Peyer's patch (tissue), 4 donors: ENCODE measurements at regions not wholly inside any gene's neighbourhood (a gene's known extent, or its start where the extent isn't known, plus 50 kb on each side); places are given as distances from the start of the nearest gene placed in this dataset.

ENCODE experiments used
- DNase-seq, 3 donors: peaks; one replicate each; pipeline ENCODE4 v3.0.0-alpha.2; 2017 to 2019
- H3K27ac ChIP-seq, 4 donors: fragments of 200-600 bp; sonication (generic); one replicate each; pipeline ENCODE4 v1.5.1; 2016 to 2019
- H3K27me3 ChIP-seq, 2 donors: fragments of 200-600 bp; sonication (generic); one replicate each; pipeline ENCODE4 v1.5.1; 2019
- H3K36me3 ChIP-seq, 3 donors: fragments of 200-600 bp; sonication (generic); one replicate each; pipeline ENCODE4 v1.5.1; 2016 to 2019
- H3K4me1 ChIP-seq, 4 donors: fragments of 200-600 bp; sonication (generic); one replicate each; pipeline ENCODE4 v1.5.1; 2016 to 2019
- H3K4me3 ChIP-seq, 4 donors: fragments of 200-600 bp; sonication (generic); 1 replicate in 3 of 4; 2 replicates in 1 of 4; pipeline ENCODE4 v1.5.1; 2016 to 2019; ENCODE audit warnings: mild to moderate bottlenecking in 1 of 4
- H3K9me3 ChIP-seq, 4 donors: fragments of 200-600 bp; sonication (generic); one replicate each; pipeline ENCODE4 v1.5.1; 2016 to 2019; ENCODE audit warnings: mild to moderate bottlenecking in 1 of 4
- POLR2A ChIP-seq, 2 donors: fragments of 450-650 bp; IDR thresholded peaks; one replicate each; pipeline ENCODE4 v1.5.1; 2017; ENCODE audit warnings: antibody characterized with exemption in 2 of 2, mild to moderate bottlenecking in 2 of 2, moderate library complexity in 2 of 2
- TF ChIP-seq, protein P1 (sequence below), 6 experiments: fragments of 450-650 bp in 4 of 6; fragments of 200-600 bp in 2 of 6; sonication (generic) in 1 of 6; IDR thresholded peaks; one replicate each; pipeline ENCODE4 v1.5.1; 2017 to 2019; ENCODE audit warnings: antibody characterized with exemption in 6 of 6, mild to moderate bottlenecking in 3 of 6, moderate library complexity in 1 of 6

GRCh38 chr2:192448881-192449280 lies 254.1 kb upstream of the TMEFF2 start:
- no peaks in the 10 kb centered on the region for H3K4me1 ChIP-seq
- H3K4me3 ChIP-seq: no peak overlapping the region
- no peaks in the 10 kb centered on the region for H3K27me3 ChIP-seq
- no peak for DNase-seq
- TF ChIP-seq, protein P1, sequence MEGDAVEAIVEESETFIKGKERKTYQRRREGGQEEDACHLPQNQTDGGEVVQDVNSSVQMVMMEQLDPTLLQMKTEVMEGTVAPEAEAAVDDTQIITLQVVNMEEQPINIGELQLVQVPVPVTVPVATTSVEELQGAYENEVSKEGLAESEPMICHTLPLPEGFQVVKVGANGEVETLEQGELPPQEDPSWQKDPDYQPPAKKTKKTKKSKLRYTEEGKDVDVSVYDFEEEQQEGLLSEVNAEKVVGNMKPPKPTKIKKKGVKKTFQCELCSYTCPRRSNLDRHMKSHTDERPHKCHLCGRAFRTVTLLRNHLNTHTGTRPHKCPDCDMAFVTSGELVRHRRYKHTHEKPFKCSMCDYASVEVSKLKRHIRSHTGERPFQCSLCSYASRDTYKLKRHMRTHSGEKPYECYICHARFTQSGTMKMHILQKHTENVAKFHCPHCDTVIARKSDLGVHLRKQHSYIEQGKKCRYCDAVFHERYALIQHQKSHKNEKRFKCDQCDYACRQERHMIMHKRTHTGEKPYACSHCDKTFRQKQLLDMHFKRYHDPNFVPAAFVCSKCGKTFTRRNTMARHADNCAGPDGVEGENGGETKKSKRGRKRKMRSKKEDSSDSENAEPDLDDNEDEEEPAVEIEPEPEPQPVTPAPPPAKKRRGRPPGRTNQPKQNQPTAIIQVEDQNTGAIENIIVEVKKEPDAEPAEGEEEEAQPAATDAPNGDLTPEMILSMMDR (IDR thresholded peaks at IDR 0.05): no peak
- TF ChIP-seq POLR2A (IDR thresholded peaks at IDR 0.05): no peak
- no peaks in the 10 kb centered on the region for H3K36me3 ChIP-seq
- H3K27ac ChIP-seq: no peak overlapping the region
- H3K9me3 ChIP-seq: no peaks in the 10 kb centered on the region

GRCh38 chr2:192444286-192444838 lies 249.6 kb upstream of the TMEFF2 start:
- TF ChIP-seq POLR2A (IDR thresholded peaks at IDR 0.05): no peak
- TF ChIP-seq, protein P1 (IDR thresholded peaks at IDR 0.05): no peak
- Histone ChIP-seq H3K27me3 (no peaks in the 10 kb centered on the region), H3K9me3 (no peaks in the 10 kb centered on the region), H3K4me1 (no peaks in the 10 kb centered on the region), H3K27ac (no peak overlapping the region), H3K4me3 (no peak overlapping the region), H3K36me3 (no peaks in the 10 kb centered on the region)
- no peak for DNase-seq

DNA sequence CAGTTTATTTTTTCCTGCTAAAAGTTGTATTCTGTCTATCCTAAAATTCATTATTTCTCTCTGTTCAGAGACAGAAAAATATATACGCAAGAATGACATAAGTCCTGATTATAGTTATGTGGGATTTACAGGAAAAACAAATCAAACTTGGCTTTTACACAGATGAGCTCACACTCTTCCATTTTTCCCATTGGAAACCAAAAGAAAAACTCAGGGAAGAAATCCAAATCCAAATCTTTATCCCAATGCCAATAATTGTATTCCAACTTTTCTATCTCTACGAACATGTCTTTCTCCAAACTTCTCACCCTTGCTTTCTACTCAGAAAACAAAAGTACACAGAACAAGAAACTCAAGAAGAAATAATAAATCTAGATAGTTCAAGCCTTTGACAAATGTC lies 249.1 kb upstream of the TMEFF2 start:
- TF ChIP-seq, protein P1 (IDR thresholded peaks at IDR 0.05): no peak
- no peak for TF ChIP-seq POLR2A (IDR thresholded peaks at IDR 0.05)
- no peak overlapping the region for H3K4me3 ChIP-seq

GRCh38 chr2:192438239-192438638 lies 243.5 kb upstream of the TMEFF2 start:
- no peak for DNase-seq

More for the DNA sequence above, 249.1 kb upstream of the TMEFF2 start:
- Histone ChIP-seq H3K36me3 (no peaks in the 10 kb centered on the region), H3K4me1 (no peaks in the 10 kb centered on the region), H3K9me3 (no peaks in the 10 kb centered on the region), H3K27me3 (no peaks in the 10 kb centered on the region), H3K27ac (no peak overlapping the region)
- DNase-seq: no peak

DNA sequence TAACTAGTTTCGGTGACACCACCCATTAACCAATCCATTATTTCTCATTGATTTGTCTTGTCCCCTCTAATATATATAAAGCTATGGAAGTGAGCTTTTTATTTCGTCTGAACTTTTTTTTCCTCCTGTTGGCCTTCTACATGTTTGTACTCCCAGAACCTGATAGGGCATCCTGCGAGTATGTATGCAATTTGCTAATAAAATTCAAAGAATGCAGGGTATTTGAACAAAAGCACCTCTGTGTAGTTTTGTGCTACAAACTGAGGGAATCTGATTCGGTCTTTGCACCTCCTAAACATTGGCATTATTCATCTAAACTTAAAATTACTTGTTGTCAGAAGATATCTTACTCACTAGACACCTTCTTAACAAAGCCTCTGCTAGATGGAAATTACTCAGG lies 242.9 kb upstream of the TMEFF2 start:
- H3K4me3 ChIP-seq: no peak overlapping the region
- TF ChIP-seq POLR2A (IDR thresholded peaks at IDR 0.05): no peak
- DNase-seq: no peak

More at GRCh38 chr2:192438239-192438638, 243.5 kb upstream of the TMEFF2 start:
- Histone ChIP-seq H3K9me3 (no peaks in the 10 kb centered on the region), H3K36me3 (no peaks in the 10 kb centered on the region), H3K4me1 (no peaks in the 10 kb centered on the region), H3K27me3 (no peaks in the 10 kb centered on the region), H3K4me3 (no peak overlapping the region), H3K27ac (no peak overlapping the region)
- TF ChIP-seq, protein P1 (IDR thresholded peaks at IDR 0.05): no peak
- TF ChIP-seq POLR2A (IDR thresholded peaks at IDR 0.05): no peak

DNA sequence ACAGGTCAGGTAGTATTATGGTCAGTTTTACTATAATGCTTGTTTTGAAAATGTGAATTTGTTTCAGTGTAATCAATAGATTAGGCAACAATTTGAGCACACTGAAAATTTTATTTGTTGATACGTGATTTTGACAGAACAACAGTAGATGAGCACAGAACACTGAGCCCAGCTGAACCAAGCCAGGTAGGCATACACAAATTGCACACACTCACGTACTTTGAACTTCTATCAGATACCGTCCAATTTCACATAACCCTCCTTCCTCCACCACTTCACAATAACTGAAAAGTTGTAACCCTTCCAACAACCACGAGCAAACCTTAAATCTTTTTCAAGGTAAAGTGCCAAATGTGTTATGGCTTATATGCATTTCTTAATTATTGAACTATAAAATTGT lies 229.5 kb upstream of the TMEFF2 start:
- TF ChIP-seq, protein P1 (IDR thresholded peaks at IDR 0.05): no peak
- no peak for TF ChIP-seq POLR2A (IDR thresholded peaks at IDR 0.05)
- Histone ChIP-seq H3K9me3 (peaks cover 0 to 3% (median 0%) of the 10 kb centered on the region in 4 donors), H3K4me3 (no peak overlapping the region), H3K4me1 (no peaks in the 10 kb centered on the region), H3K27me3 (no peaks in the 10 kb centered on the region), H3K36me3 (no peaks in the 10 kb centered on the region), H3K27ac (no peak overlapping the region)
- no peak for DNase-seq

More for the DNA sequence above, 242.9 kb upstream of the TMEFF2 start:
- Histone ChIP-seq H3K27me3 (no peaks in the 10 kb centered on the region), H3K9me3 (no peaks in the 10 kb centered on the region), H3K36me3 (no peaks in the 10 kb centered on the region), H3K4me1 (no peaks in the 10 kb centered on the region), H3K27ac (no peak overlapping the region)
